Duodenal mucosa (tissue), 2 donors: ENCODE measurements at regions not wholly inside any gene's neighbourhood (a gene's known extent, or its start where the extent isn't known, plus 50 kb on each side); places are given as distances from the start of the nearest gene placed in this dataset.

Experiments
- H3K27ac ChIP-seq: one replicate; pipeline ENCODE4 v1.7.0; 2013; ENCODE audit warnings: low read depth, low read length
- H3K27me3 ChIP-seq, 2 donors: one replicate each; pipeline ENCODE4 v1.7.0; 2013; ENCODE audit warnings: low read length in 2 of 2, control low read depth in 1 of 2; ENCODE audit not compliant: insufficient read depth in 2 of 2, control insufficient read depth in 1 of 2
- H3K36me3 ChIP-seq, 2 donors: one replicate each; pipeline ENCODE4 v1.7.0; 2013; ENCODE audit warnings: low read length in 2 of 2, control low read depth in 1 of 2; ENCODE audit not compliant: insufficient read depth in 2 of 2, control insufficient read depth in 1 of 2
- H3K4me1 ChIP-seq, 2 donors: one replicate each; pipeline ENCODE4 v1.7.0; 2013; ENCODE audit warnings: low read length in 2 of 2, control low read depth in 1 of 2; ENCODE audit not compliant: insufficient read depth in 2 of 2, control insufficient read depth in 1 of 2
- H3K4me3 ChIP-seq, 2 donors: one replicate each; pipeline ENCODE4 v1.7.0; 2013; ENCODE audit warnings: low read length in 2 of 2, low read depth in 1 of 2
- H3K9ac ChIP-seq, 2 donors: one replicate each; pipeline ENCODE4 v1.7.0; 2013; ENCODE audit warnings: low read length in 2 of 2, low read depth in 1 of 2
- H3K9me3 ChIP-seq, 2 donors: one replicate each; pipeline ENCODE4 v1.7.0; 2013; ENCODE audit warnings: low read length in 2 of 2, control low read depth in 1 of 2; ENCODE audit not compliant: control insufficient read depth in 1 of 2

DNA sequence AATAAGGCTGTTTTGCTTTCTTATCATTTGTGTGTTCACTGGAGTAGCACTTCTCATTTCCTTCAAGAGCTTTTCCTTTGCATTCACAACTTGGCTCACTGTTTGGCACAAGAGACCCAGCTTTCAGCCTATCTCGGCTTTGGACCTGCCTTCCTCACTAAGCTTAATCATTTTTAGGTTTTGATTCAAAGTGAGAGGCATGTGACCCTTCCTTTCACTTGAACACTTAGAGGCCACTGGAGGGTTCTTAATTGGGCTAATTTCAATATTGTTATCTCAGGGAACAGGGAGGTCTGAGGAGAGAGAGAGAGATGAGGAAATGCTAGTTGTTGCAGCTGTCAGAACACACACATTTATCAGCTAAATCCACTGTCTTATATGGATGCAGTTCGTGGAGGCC, 82.9 kb upstream of the SCAF8 start:
- H3K9ac ChIP-seq: no peak overlapping the region
- no peaks in the 10 kb centered on the region for H3K36me3 ChIP-seq
- H3K27me3 ChIP-seq: no peaks in the 10 kb centered on the region
- H3K9me3 ChIP-seq: no peaks in the 10 kb centered on the region
- H3K27ac ChIP-seq: no peak overlapping the region
- H3K4me1 ChIP-seq: no peaks in the 10 kb centered on the region
- H3K4me3 ChIP-seq: no peak overlapping the region

DNA sequence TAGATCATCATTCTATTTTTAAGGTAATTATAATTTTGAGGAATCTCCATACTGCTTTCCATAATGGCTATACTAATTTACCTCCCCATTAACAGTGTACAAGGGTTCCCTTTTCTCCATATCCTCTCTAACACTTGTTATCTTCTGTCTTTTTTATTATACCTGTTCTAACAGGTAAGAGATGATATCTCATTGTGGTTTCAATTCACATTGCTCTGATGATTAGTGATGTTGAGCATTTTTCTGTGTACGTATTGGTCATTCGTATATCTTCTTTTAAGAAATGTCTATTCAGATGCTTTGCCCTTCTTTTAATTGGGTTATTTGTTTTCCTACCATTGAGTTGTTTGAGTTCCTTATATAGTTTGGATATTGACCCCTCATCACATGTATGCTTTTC, 81.6 kb upstream of the SCAF8 start:
- Histone ChIP-seq H3K4me1 (no peaks in the 10 kb centered on the region), H3K9me3 (no peaks in the 10 kb centered on the region), H3K27ac (no peak overlapping the region), H3K27me3 (no peaks in the 10 kb centered on the region), H3K36me3 (no peaks in the 10 kb centered on the region), H3K4me3 (no peak overlapping the region), H3K9ac (no peak overlapping the region)

DNA sequence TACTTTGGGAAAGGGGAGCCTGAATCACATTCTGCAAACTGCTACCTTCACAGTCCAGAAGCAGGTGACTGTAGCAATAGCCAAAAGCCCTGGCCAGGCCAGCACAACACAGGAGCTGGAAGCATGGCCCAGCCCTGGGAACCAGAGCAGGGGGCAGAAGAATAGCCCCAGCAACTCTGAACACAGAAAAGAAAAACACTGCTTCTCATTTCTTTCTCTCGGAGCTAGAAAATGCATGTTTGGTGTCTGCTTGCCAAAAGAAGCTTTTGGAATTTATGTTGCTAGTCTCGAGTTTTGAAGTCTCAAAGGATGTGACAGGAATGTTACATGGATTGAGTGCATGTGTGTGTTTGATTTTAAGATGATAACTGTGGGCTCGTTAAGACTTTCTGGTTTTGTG, 79.8 kb upstream of the SCAF8 start:
- H3K4me1 ChIP-seq: no peaks in the 10 kb centered on the region
- H3K36me3 ChIP-seq: no peaks in the 10 kb centered on the region
- H3K4me3 ChIP-seq: no peak overlapping the region
- H3K27ac ChIP-seq: no peak overlapping the region
- no peak overlapping the region for H3K9ac ChIP-seq
- H3K27me3 ChIP-seq: no peaks in the 10 kb centered on the region
- no peaks in the 10 kb centered on the region for H3K9me3 ChIP-seq

DNA sequence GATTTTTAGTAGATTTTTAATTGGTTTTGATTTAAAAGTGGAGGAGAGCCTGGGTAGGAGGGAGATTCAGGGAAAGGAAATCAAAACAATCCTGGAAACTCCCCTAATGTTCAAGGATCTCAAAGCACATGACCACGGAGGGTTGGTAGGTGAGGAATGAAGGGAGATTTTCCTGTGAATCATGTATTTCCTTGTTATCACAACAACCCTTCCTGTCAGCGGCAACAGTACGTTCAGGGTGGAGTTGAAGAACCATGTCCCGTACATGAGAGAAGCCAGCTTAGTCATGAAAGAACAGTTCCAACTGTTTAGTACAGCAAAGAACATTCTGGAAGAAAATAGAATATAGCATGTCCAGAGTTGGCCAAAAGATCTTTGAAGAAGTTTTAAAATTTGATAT, 79.4 kb upstream of the SCAF8 start:
- no peak overlapping the region for H3K4me3 ChIP-seq
- H3K27me3 ChIP-seq: no peaks in the 10 kb centered on the region
- no peaks in the 10 kb centered on the region for H3K4me1 ChIP-seq
- no peak overlapping the region for H3K27ac ChIP-seq
- H3K36me3 ChIP-seq: no peaks in the 10 kb centered on the region
- H3K9ac ChIP-seq: no peak overlapping the region
- no peaks in the 10 kb centered on the region for H3K9me3 ChIP-seq

DNA sequence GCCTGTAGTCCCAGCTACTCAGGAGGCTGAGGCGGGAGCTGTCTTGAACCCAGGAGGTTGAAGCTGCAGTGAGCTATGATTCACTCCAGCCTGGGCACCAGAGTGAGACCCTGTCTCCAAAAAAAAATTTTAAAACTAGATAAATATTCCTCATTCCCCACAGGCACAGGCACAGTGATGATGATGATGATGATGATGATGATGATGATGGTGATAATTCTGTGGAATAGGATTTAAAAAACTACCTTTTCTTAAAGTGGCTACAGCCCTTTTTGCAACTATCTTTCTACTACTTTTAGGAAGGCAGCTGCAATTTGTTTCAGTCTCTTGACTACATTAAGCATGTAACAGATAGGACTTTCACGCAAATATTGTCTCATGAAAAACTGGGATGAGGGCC, 76.6 kb upstream of the SCAF8 start:
- Histone ChIP-seq H3K4me1 (no peaks in the 10 kb centered on the region), H3K4me3 (no peak overlapping the region), H3K9me3 (no peaks in the 10 kb centered on the region), H3K27me3 (no peaks in the 10 kb centered on the region), H3K36me3 (no peaks in the 10 kb centered on the region), H3K27ac (no peak overlapping the region), H3K9ac (no peak overlapping the region)

DNA sequence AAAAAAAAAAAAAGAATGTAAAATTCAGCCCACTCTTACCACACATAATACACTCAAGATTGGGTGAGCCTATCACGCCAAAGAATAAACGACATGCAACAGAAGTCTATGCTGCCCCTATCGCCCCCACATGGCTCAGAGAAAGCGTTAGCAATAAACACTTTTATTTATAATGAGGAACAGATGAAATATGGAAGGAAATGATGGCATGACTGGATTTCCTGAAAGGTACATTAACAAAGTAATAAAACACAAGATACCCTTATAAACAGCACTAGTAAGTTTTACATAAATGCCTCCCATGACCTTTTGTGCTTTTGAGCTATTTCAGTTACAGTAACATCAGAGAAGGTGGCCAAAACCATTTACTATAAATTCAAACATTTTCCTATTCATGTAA, 71.4 kb upstream of the SCAF8 start:
- H3K27ac ChIP-seq: no peak overlapping the region
- no peaks in the 10 kb centered on the region for H3K27me3 ChIP-seq
- no peak overlapping the region for H3K4me3 ChIP-seq
- no peaks in the 10 kb centered on the region for H3K9me3 ChIP-seq
- H3K9ac ChIP-seq: no peak overlapping the region
- no peaks in the 10 kb centered on the region for H3K4me1 ChIP-seq
- no peaks in the 10 kb centered on the region for H3K36me3 ChIP-seq

DNA sequence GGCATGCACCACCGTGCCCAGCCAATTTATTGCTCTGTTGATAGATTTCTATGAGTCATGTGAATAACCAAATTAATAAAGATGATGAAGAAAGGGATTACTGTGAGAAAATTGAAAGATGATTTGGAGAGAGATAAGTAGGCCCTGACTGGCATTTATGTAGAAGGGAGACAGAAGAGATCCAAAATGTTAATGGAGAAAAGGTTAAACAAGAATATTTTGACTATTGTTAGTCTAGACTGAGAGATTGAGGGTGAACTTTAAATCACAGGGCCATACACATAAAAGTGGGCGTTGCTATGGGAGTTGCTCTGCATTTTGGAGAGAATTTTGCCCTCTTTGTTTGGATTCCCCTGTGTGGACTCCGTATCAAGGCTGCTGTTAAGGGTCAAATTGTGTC, 68.9 kb upstream of the SCAF8 start:
- Histone ChIP-seq H3K27me3 (no peaks in the 10 kb centered on the region), H3K27ac (no peak overlapping the region), H3K36me3 (no peaks in the 10 kb centered on the region), H3K9me3 (no peaks in the 10 kb centered on the region), H3K4me3 (no peak overlapping the region), H3K9ac (no peak overlapping the region), H3K4me1 (no peaks in the 10 kb centered on the region)

DNA sequence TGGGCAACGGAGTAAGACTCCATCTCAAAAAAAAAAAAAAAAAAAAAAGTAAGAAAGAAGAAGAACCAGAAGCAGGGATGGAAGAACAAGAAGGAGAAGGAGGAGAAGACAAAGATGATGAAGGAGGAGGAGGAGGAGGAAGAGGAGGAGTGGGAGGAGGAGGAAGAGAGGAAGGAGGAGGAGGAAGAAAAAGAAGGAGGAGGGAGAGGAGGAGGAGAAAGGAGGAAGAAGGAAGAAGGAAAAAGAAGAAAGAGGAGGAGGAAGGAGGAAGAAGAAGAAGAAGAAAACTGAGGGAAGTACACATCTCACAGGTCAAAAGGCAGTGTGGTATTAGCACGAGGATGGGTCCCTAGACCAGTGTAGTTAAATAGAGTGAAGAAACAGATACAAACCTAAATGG, 65.1 kb upstream of the SCAF8 start:
- no peaks in the 10 kb centered on the region for H3K27me3 ChIP-seq
- no peaks in the 10 kb centered on the region for H3K36me3 ChIP-seq
- H3K4me3 ChIP-seq: no peak overlapping the region
- no peaks in the 10 kb centered on the region for H3K9me3 ChIP-seq
- no peak overlapping the region for H3K9ac ChIP-seq
- H3K27ac ChIP-seq: no peak overlapping the region
- no peaks in the 10 kb centered on the region for H3K4me1 ChIP-seq

DNA sequence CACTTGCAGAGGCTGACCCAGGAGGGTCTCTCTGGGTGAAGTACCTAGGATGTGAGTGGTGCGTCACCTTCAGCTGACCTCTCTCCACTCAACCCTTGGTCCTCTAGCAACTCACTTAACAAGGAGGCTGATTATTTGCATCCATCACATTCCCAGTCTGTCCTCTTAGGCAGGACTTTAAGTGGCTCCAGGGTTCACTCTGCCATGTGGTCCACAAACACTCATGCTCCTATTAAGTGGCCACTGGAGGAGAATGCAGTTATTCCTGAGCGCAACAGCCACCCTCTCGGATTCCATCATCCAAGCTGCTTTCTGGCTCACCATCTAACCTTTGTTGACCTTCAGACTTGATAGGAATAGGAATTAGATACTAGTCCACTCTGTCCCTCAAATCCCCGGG, 61.1 kb upstream of the SCAF8 start:
- no peak overlapping the region for H3K9ac ChIP-seq
- no peaks in the 10 kb centered on the region for H3K9me3 ChIP-seq
- no peaks in the 10 kb centered on the region for H3K4me1 ChIP-seq
- no peak overlapping the region for H3K4me3 ChIP-seq
- H3K27me3 ChIP-seq: no peaks in the 10 kb centered on the region
- H3K27ac ChIP-seq: no peak overlapping the region
- H3K36me3 ChIP-seq: no peaks in the 10 kb centered on the region

DNA sequence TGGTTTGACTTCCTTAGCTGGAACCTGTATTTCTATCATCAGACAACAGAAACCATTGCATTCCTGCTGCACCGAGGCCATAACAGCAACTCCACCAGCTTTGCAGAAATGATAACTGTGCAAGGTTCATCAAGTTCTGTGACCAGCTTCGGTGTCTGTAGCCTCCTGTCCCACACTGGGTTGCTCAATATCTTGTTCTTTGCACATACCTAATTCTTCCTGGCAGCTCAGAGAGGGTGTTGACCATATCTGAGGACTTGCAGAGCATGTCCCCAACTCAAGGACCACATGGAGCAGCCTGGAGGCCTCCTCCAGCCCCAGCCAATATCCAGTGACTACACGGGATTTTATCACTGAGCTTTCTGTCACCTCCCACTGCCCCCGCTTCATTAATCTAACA, 59.3 kb upstream of the SCAF8 start:
- no peak overlapping the region for H3K4me3 ChIP-seq
- H3K27ac ChIP-seq: no peak overlapping the region
- no peaks in the 10 kb centered on the region for H3K9me3 ChIP-seq
- no peaks in the 10 kb centered on the region for H3K27me3 ChIP-seq
- H3K9ac ChIP-seq: no peak overlapping the region
- H3K36me3 ChIP-seq: no peaks in the 10 kb centered on the region
- no peaks in the 10 kb centered on the region for H3K4me1 ChIP-seq

DNA sequence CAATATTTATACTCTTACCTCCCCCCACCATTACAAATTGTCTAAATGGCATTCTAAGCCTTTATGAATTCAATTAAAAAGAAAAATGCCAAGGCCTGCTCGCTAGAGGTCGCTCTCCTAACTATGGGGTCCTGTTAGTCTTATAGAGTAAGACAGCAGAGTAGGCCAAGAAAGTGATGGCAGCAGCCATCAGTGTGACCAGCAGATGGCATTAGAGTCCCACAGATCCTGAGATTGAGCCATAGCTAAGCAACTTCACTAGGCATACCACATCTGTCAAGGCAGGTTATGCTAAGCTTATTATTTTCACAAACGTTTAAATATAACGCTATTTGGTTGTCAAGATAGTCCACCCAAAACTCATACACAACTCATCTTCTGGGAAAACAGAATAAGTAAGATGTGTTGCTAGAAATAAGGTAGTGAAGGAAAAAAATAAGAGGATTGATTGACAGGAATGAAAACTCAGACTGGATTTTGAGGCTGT, 57.6 kb upstream of the SCAF8 start:
- H3K4me1 ChIP-seq: no peaks in the 10 kb centered on the region
- H3K9ac ChIP-seq: no peak overlapping the region
- no peak overlapping the region for H3K4me3 ChIP-seq
- no peak overlapping the region for H3K27ac ChIP-seq
- no peaks in the 10 kb centered on the region for H3K36me3 ChIP-seq
- H3K27me3 ChIP-seq: no peaks in the 10 kb centered on the region
- no peaks in the 10 kb centered on the region for H3K9me3 ChIP-seq
